B cell (primary cell): ENCODE measurements at regions not wholly inside any gene's neighbourhood (a gene's known extent, or its start where the extent isn't known, plus 50 kb on each side); places are given as distances from the start of the nearest gene placed in this dataset.

Source experiments
- ATAC-seq: fragments of 200-7000 bp; cut with Tn5 transposase; one replicate; pipeline ENCODE4 v1.10.0; 2021; ENCODE audit warnings: low read depth, mild to moderate bottlenecking, moderate number of reproducible peaks, moderate library complexity
- CTCF ChIA-PET: fragments of 350-600 bp; sonication (Branson Sonifier 250); formaldehyde crosslinking; loops from one replicate; lab custom pipeline; 2021; ENCODE audit warnings: antibody characterized with exemption, inconsistent platforms; lab: Charles Lee
- POLR2A ChIA-PET: fragments of 350-600 bp; sonication (Branson Sonifier 250); formaldehyde crosslinking; loops from one replicate; lab custom pipeline; 2021; ENCODE audit warnings: antibody characterized with exemption; lab: Charles Lee
- DNase-seq: peaks from one replicate; pipeline ENCODE4 v3.0.0; 2013
- H2AFZ ChIP-seq: 2 replicates; pipeline ENCODE4 v1.6.1; 2012; ENCODE audit warnings: mild to moderate bottlenecking, low read depth, low read length; ENCODE audit not compliant: insufficient read depth, poor library complexity, severe bottlenecking
- H3K27ac ChIP-seq, 2 donors: 1 replicate in 1 of 2; 2 replicates in 1 of 2; pipeline ENCODE4 v1.5.1; 2012 to 2013; ENCODE audit warnings: low read length in 2 of 2, mild to moderate bottlenecking in 2 of 2, moderate library complexity in 1 of 2
- H3K27me3 ChIP-seq, 4 experiments: fragments of 200-600 bp in 1 of 4; sonication (generic) in 1 of 4; replicated peaks in 1 of 4; 1 replicate in 2 of 4; 2 replicates in 2 of 4; pipeline versions ENCODE4 v1.6.1 to v1.7.0; 2013 to 2016; ENCODE audit warnings: low read length in 3 of 4, mild to moderate bottlenecking in 2 of 4, mixed read lengths in 1 of 4, moderate library complexity in 1 of 4; ENCODE audit not compliant: insufficient read depth in 4 of 4, control insufficient read depth in 3 of 4; ENCODE audit errors: control extremely low read depth in 1 of 4
- H3K36me3 ChIP-seq, 2 experiments: replicated peaks in 1 of 2; 1 replicate in 1 of 2; 2 replicates in 1 of 2; pipeline versions ENCODE4 v1.6.1 to v1.7.1; 2013; ENCODE audit warnings: low read length in 1 of 2; ENCODE audit not compliant: insufficient read depth in 2 of 2, control insufficient read depth in 1 of 2; ENCODE audit errors: control extremely low read depth in 1 of 2, extremely low read depth in 1 of 2
- H3K4me1 ChIP-seq, 2 donors: fragments of 200-600 bp in 1 of 2; sonication (generic) in 1 of 2; 1 replicate in 1 of 2; 2 replicates in 1 of 2; pipeline versions ENCODE4 v1.5.1 to v1.6.1; 2013 to 2017; ENCODE audit warnings: low read length in 2 of 2; ENCODE audit not compliant: control insufficient read depth in 2 of 2, insufficient read depth in 2 of 2
- H3K4me2 ChIP-seq: replicated peaks from 2 replicates; pipeline ENCODE3; 2012; ENCODE audit warnings: mild to moderate bottlenecking, low read depth, low read length; ENCODE audit not compliant: poor library complexity, severe bottlenecking
- H3K4me3 ChIP-seq, 5 experiments: fragments of 200-600 bp in 1 of 5; sonication (generic) in 1 of 5; 1 replicate in 3 of 5; 2 replicates in 2 of 5; pipeline versions ENCODE4 v1.5.1 to v1.7.0; 2011 to 2016; ENCODE audit warnings: low read length in 4 of 5, mild to moderate bottlenecking in 4 of 5, low read depth in 2 of 5, control low read depth in 1 of 5, moderate library complexity in 1 of 5; ENCODE audit not compliant: insufficient read depth in 1 of 5; ENCODE audit errors: control extremely low read depth in 1 of 5, extremely low read depth in 1 of 5
- H3K79me2 ChIP-seq: fragments of 200-600 bp; sonication (generic); one replicate; pipeline ENCODE4 v1.6.0; 2016; ENCODE audit warnings: low read length; ENCODE audit not compliant: control insufficient read depth, insufficient read depth
- H3K9ac ChIP-seq: fragments of 200-600 bp; sonication (generic); 2 replicates; pipeline ENCODE4 v1.6.1; 2017; ENCODE audit warnings: mild to moderate bottlenecking, low read length, moderate library complexity
- H3K9me3 ChIP-seq, 3 donors: one replicate each; pipeline versions ENCODE4 v1.6.1 to v1.7.1; 2013; ENCODE audit warnings: low read length in 2 of 3; ENCODE audit not compliant: control insufficient read depth in 2 of 3, insufficient read depth in 1 of 3; ENCODE audit errors: control extremely low read depth in 1 of 3
- H4K20me1 ChIP-seq: 2 replicates; pipeline ENCODE4 v1.6.0; 2012; ENCODE audit warnings: mild to moderate bottlenecking, low read length; ENCODE audit not compliant: insufficient read depth, control insufficient read depth, poor library complexity, severe bottlenecking
- H3K27ac Mint-ChIP-seq: one replicate; pipeline ENCODE4 v1.8.0; 2021; ENCODE audit warnings: mixed read lengths
- H3K27me3 Mint-ChIP-seq: one replicate; pipeline ENCODE4 v1.8.0; 2021; ENCODE audit warnings: mixed read lengths
- H3K4me1 Mint-ChIP-seq: one replicate; pipeline ENCODE4 v1.8.0; 2021; ENCODE audit warnings: mixed read lengths
- H3K4me3 Mint-ChIP-seq: one replicate; pipeline ENCODE4 v1.8.0; 2021; ENCODE audit warnings: mixed read lengths
- H3K9me3 Mint-ChIP-seq: one replicate; pipeline ENCODE4 v1.8.0; 2022; ENCODE audit warnings: mixed read lengths; ENCODE audit not compliant: insufficient read depth
- CTCF ChIP-seq: fragments of 200-600 bp; IDR thresholded peaks from one replicate; pipeline ENCODE4 v1.8.0; 2022; ENCODE audit warnings: antibody characterized with exemption, mild to moderate bottlenecking
- EZH2 ChIP-seq: IDR thresholded peaks from 2 replicates; pipeline ENCODE4 v1.6.1; 2012; ENCODE audit warnings: borderline replicate concordance, low read depth, mild to moderate bottlenecking, moderate library complexity, low read length; ENCODE audit not compliant: insufficient read depth, poor library complexity, severe bottlenecking
- WGBS: methylation state at CpG from one replicate; pipeline ENCODE4 v1.1.5; 2013; ENCODE audit warnings: missing lambda C conversion rate; ENCODE audit not compliant: insufficient coverage; 5-methylcytosine and 5-hydroxymethylcytosine counted together
- intact Hi-C: fragments of 100-400 bp; cut with micrococcal nuclease; formaldehyde crosslinking; loops from one replicate; pipeline ENCODE4 v1.10.0; 2022

- no peak for ATAC-seq
- CTCF ChIA-PET = no interaction called here
- H3K4me1 Mint-ChIP-seq = peaks cover 9% of the 10 kb centered on the region
- Histone ChIP-seq H3K4me1 (peaks cover 5 to 9% of the 10 kb centered on the region in 2 donors), H3K27me3 (no peaks in the 10 kb centered on the region), H3K79me2 (no peaks in the 10 kb centered on the region), H2AFZ (no peak overlapping the region), H3K27ac (no peak overlapping the region), H3K36me3 (no peaks in the 10 kb centered on the region), H3K9me3 (no peaks in the 10 kb centered on the region), H4K20me1 (no peaks in the 10 kb centered on the region), H3K9ac (no peak overlapping the region), H3K4me2 (no peak overlapping the region), H3K4me3 (no peak overlapping the region)
- no peak overlapping the region for H3K4me3 Mint-ChIP-seq
- intact Hi-C loops = no loop called here
- 100% methylated on average over 1 of the region's 5 CpGs for WGBS
- H3K9me3 Mint-ChIP-seq = no peaks in the 10 kb centered on the region
- H3K27ac Mint-ChIP-seq = no peak overlapping the region
- TF ChIP-seq CTCF = no peak
- TF ChIP-seq EZH2 = no peak
- DNase-seq = no peak
- no peaks in the 10 kb centered on the region for H3K27me3 Mint-ChIP-seq
- POLR2A ChIA-PET = no interaction called here
Observed at GRCh38 chr2:57725337-57725947, 321.2 kb upstream of the VRK2 start.

GRCh38 chr2:57726294-57726693 lies 320.3 kb upstream of the VRK2 start:
- Histone ChIP-seq H3K9ac (no peak overlapping the region), H2AFZ (no peak overlapping the region), H3K9me3 (no peaks in the 10 kb centered on the region), H3K27me3 (no peaks in the 10 kb centered on the region), H3K4me3 (no peak overlapping the region), H3K79me2 (no peaks in the 10 kb centered on the region), H3K36me3 (no peaks in the 10 kb centered on the region), H3K27ac (no peak overlapping the region), H4K20me1 (no peaks in the 10 kb centered on the region), H3K4me1 (peaks cover 0 to 3% of the 10 kb centered on the region in 2 donors), H3K4me2 (no peak overlapping the region)
- 29% methylated on average over 2 of the region's 4 CpGs for WGBS
- no peak for DNase-seq
- peaks cover 6% of the 10 kb centered on the region for H3K4me1 Mint-ChIP-seq
- ChIA-PET CTCF (interaction anchor here (1.1 kb wide), 1 partner anchor 13 kb away, joined by 3 read pairs; no protein-coding TSS in a partner anchor), POLR2A (no interaction called here)
- intact Hi-C loops = no loop called here
- no peak for ATAC-seq
- no peak for TF ChIP-seq EZH2
- TF ChIP-seq CTCF = no peak
- H3K9me3 Mint-ChIP-seq = no peaks in the 10 kb centered on the region
- no peak overlapping the region for H3K27ac Mint-ChIP-seq
- no peaks in the 10 kb centered on the region for H3K27me3 Mint-ChIP-seq
- H3K4me3 Mint-ChIP-seq = no peak overlapping the region
